Heart left ventricle (tissue), 13 donors: ENCODE measurements at regions not wholly inside any gene's neighbourhood (a gene's known extent, or its start where the extent isn't known, plus 50 kb on each side); places are given as distances from the start of the nearest gene placed in this dataset.

Source experiments
- POLR2A ChIP-seq, 2 donors: fragments of 450-650 bp; IDR thresholded peaks; one replicate each; pipeline ENCODE4 v1.6.1; 2017; ENCODE audit warnings: antibody characterized with exemption in 2 of 2, mild to moderate bottlenecking in 2 of 2, moderate library complexity in 2 of 2
- TF ChIP-seq, protein P1 (sequence below), 12 donors: fragments of 200-600 bp; sonication (generic) in 4 of 12; IDR thresholded peaks; one replicate each; pipeline versions ENCODE4 v1.5.0 to v1.8.0; 2018 to 2022; ENCODE audit warnings: antibody characterized with exemption in 12 of 12, mild to moderate bottlenecking in 5 of 12
- donor health status: ischemic (EF 13 %, LVEDD 7.1; RV severe dilation, severe dysfunction).
- donor health status: DM: no; HTN: yes; CAD: no.
- donor health status: DM: no; HTN: no; CAD: no.
- donor health status: ischemic (EF 25% LVEDD 6.9; RV normal size, moderate dysfunction).
- donor health status: ischemic (EF 25% LVEDD 5.7; RV mildly dilated, moderate dysfunction).
- donor health status: ischemic (EF 35%, LVEDD 5.7; RV mildly dilated, moderate dysfunction).
- donor health status: nonischemic (EF 11% LVEDD 7.7; RV severe dilation, severe dysfunction).
- donor health status: DM: yes; HTN: yes; CAD: no.
- donor health status: PGD.
- donor health status: ischemic (EF 29% LVEDD 5.4; RV normal size, mild dysfunction).
- donor health status: nonischemic (EF 23%, LVEDD 6.1; RV moderate dilation, normal function).

DNA sequence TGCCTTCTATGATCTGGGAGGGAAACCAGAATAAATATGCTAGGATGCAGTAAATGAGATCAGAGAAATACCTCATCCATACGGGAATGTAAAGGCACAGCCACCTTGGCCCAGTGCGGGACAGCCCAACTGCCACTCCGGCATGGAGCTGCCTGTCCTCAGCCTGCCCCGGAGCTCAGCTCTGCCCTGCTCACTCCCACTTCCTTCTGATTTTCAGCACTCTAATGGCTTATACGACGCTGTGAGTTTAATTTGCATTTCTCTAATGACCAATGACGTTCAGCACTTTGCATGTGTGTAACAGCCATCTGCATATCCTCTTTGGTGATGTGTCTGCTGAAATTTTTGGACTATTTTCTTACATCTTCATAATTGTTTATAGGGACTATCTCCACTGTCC lies 172.5 kb upstream of the RAB6C start:
- TF ChIP-seq, protein P1, sequence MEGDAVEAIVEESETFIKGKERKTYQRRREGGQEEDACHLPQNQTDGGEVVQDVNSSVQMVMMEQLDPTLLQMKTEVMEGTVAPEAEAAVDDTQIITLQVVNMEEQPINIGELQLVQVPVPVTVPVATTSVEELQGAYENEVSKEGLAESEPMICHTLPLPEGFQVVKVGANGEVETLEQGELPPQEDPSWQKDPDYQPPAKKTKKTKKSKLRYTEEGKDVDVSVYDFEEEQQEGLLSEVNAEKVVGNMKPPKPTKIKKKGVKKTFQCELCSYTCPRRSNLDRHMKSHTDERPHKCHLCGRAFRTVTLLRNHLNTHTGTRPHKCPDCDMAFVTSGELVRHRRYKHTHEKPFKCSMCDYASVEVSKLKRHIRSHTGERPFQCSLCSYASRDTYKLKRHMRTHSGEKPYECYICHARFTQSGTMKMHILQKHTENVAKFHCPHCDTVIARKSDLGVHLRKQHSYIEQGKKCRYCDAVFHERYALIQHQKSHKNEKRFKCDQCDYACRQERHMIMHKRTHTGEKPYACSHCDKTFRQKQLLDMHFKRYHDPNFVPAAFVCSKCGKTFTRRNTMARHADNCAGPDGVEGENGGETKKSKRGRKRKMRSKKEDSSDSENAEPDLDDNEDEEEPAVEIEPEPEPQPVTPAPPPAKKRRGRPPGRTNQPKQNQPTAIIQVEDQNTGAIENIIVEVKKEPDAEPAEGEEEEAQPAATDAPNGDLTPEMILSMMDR (IDR thresholded peaks at IDR 0.05) = no peak
- TF ChIP-seq POLR2A (IDR thresholded peaks at IDR 0.05) = no peak
